ENCODE measurements at regions not wholly inside any gene's neighbourhood (a gene's known extent, or its start where the extent isn't known, plus 50 kb on each side); places are given as distances from the start of the nearest gene placed in this dataset.

- POLR2A ChIA-PET: interaction anchor here (0.7 kb wide), 1 partner anchor 9 kb away, joined by 3 read pairs; no protein-coding TSS in a partner anchor
- Mint-ChIP-seq H3K27ac (ENCODE audit: low read depth, unreplicated experiment) (no peak overlapping the region), H3K4me3 (ENCODE audit: unreplicated experiment) (no peak overlapping the region), H3K36me3 (ENCODE audit: insufficient read depth, unreplicated experiment) (no peaks in the 10 kb centered on the region), H3K9me3 (ENCODE audit: unreplicated experiment) (no peaks in the 10 kb centered on the region), H3K27me3 (ENCODE audit: insufficient read depth, unreplicated experiment) (no peaks in the 10 kb centered on the region), H3K4me1 (ENCODE audit: insufficient read depth, unreplicated experiment) (peaks cover 10% of the 10 kb centered on the region)
- no TSS peak for BruUV-seq (replicated peaks)
- no peak for TF ChIP-seq CTCF (IDR thresholded peaks at IDR 0.05; ENCODE audit: unreplicated experiment)
- intact Hi-C loops (cut with micrococcal nuclease): no loop called here
- DNase-seq (ENCODE audit: unreplicated experiment): no peak
- CTCF ChIA-PET: no interaction called here
Measured at GRCh38 chr7:432256-432655, 87.4 kb downstream of the PDGFA start.

GRCh38 chr7:432933-433332 is 86.7 kb downstream of the PDGFA start:
- no peak for TF ChIP-seq CTCF (IDR thresholded peaks at IDR 0.05; ENCODE audit: unreplicated experiment)
- no peaks in the 10 kb centered on the region for H3K36me3 Mint-ChIP-seq (ENCODE audit: insufficient read depth, unreplicated experiment)
- H3K27me3 Mint-ChIP-seq (ENCODE audit: insufficient read depth, unreplicated experiment): no peaks in the 10 kb centered on the region
- no peaks in the 10 kb centered on the region for H3K9me3 Mint-ChIP-seq (ENCODE audit: unreplicated experiment)
- BruUV-seq (replicated peaks): no TSS peak
- no peak for DNase-seq (ENCODE audit: unreplicated experiment)
- ChIA-PET CTCF (interaction anchor here (0.7 kb wide), 1 partner anchor 81 kb away, joined by 4 read pairs; no protein-coding TSS in a partner anchor), POLR2A (no interaction called here)
- peaks cover 10% of the 10 kb centered on the region for H3K4me1 Mint-ChIP-seq (ENCODE audit: insufficient read depth, unreplicated experiment)
- H3K27ac Mint-ChIP-seq (ENCODE audit: low read depth, unreplicated experiment): no peak overlapping the region
- H3K4me3 Mint-ChIP-seq (ENCODE audit: unreplicated experiment): no peak overlapping the region
- intact Hi-C loops (cut with micrococcal nuclease): no loop called here

GRCh38 chr7:433558-433957 is 86.1 kb downstream of the PDGFA start:
- Mint-ChIP-seq H3K9me3 (ENCODE audit: unreplicated experiment) (no peaks in the 10 kb centered on the region), H3K36me3 (ENCODE audit: insufficient read depth, unreplicated experiment) (no peaks in the 10 kb centered on the region), H3K4me1 (ENCODE audit: insufficient read depth, unreplicated experiment) (peaks cover 10% of the 10 kb centered on the region), H3K4me3 (ENCODE audit: unreplicated experiment) (no peak overlapping the region), H3K27ac (ENCODE audit: low read depth, unreplicated experiment) (no peak overlapping the region), H3K27me3 (ENCODE audit: insufficient read depth, unreplicated experiment) (no peaks in the 10 kb centered on the region)
- DNase-seq (ENCODE audit: unreplicated experiment): no peak
- TF ChIP-seq CTCF (IDR thresholded peaks at IDR 0.05; ENCODE audit: unreplicated experiment): no peak
- BruUV-seq (replicated peaks): no TSS peak
- intact Hi-C loops (cut with micrococcal nuclease): no loop called here
- ChIA-PET POLR2A (no interaction called here), CTCF (interaction anchor here (0.7 kb wide), 1 partner anchor 80 kb away, joined by 4 read pairs; no protein-coding TSS in a partner anchor)

GRCh38 chr7:434891-435629 is 84.6 kb downstream of the PDGFA start:
- Mint-ChIP-seq H3K27me3 (ENCODE audit: insufficient read depth, unreplicated experiment) (no peaks in the 10 kb centered on the region), H3K9me3 (ENCODE audit: unreplicated experiment) (no peaks in the 10 kb centered on the region), H3K36me3 (ENCODE audit: insufficient read depth, unreplicated experiment) (no peaks in the 10 kb centered on the region), H3K27ac (ENCODE audit: low read depth, unreplicated experiment) (no peak overlapping the region), H3K4me3 (ENCODE audit: unreplicated experiment) (no peak overlapping the region), H3K4me1 (ENCODE audit: insufficient read depth, unreplicated experiment) (peaks cover 10% of the 10 kb centered on the region)
- TF ChIP-seq CTCF (IDR thresholded peaks at IDR 0.05; ENCODE audit: unreplicated experiment): no peak
- ChIA-PET POLR2A (interaction anchor here (0.5 to 1.0 kb wide), 3 partner anchors 84 to 333 kb away, joined by 3 read pairs; no protein-coding TSS in a partner anchor), CTCF (interaction anchor here (0.5 to 0.6 kb wide), 2 partner anchors 103 to 110 kb away, joined by 4 read pairs; no protein-coding TSS in a partner anchor)
- intact Hi-C loops (cut with micrococcal nuclease): no loop called here
- DNase-seq (ENCODE audit: unreplicated experiment): no peak
- BruUV-seq (replicated peaks): no TSS peak
